ENCODE measurements at regions not wholly inside any gene's neighbourhood (a gene's known extent, or its start where the extent isn't known, plus 50 kb on each side); places are given as distances from the start of the nearest gene placed in this dataset.
"Not testable (repeated sequence)": the region's sequence is repeated elsewhere in the genome, so short reads cannot be mapped to it uniquely, and the experiment has no call there.

GRCh38 chr3:161602475-161602874 lies 105.9 kb downstream of the OTOL1 start:
- DNase-seq, result peak; percentile 8

- no peak for DNase-seq
Measured at GRCh38 chr3:161602918-161603317, 106.3 kb downstream of the OTOL1 start.

GRCh38 chr3:161607056-161607455 lies 110.4 kb downstream of the OTOL1 start:
- DNase-seq, result no peak

- no peak for DNase-seq
Measured at GRCh38 chr3:161619351-161619750, 122.7 kb downstream of the OTOL1 start.

DNA sequence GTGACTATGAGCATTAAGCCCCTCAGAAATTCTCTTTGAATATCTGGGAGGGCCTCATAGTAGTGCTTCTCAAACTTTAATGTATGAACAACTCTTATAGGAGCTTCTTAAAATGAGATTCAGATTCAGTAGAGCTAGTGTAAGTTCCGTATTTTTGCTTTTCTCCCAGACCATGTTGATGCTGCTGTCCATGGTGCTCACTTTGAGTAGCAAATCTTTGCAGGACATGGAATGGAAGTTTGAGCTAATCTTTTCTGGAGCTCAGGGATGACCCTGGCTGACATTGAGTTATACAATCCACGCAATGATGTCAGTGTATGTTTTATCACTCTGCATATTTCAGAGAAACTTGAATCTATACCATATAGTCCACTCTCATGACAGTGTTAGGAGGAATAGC lies 134.2 kb downstream of the OTOL1 start:
- peak; percentile 35 for DNase-seq

GRCh38 chr3:161631536-161631935 lies 134.9 kb downstream of the OTOL1 start:
- DNase-seq, result no peak

GRCh38 chr3:161637559-161637958 lies 141.0 kb downstream of the OTOL1 start:
- no peak for DNase-seq

DNA sequence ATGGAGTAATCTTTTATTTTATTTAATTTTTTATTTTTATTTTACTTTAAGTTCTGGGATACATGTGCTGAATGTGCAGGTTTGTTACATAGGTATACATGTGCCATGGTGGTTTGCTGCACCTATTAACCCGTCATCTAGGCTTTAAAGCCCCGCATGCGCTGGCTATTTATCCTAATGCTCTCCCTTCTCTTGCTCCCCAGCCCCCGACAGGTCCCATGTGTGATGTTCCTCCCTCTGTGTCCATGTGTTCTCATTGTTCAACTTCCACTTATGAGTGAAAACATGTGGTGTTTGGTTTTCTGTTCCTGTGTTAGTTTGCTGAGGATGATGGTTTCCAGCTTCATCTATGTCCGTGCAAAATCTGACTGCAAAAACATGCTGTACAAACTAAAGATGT lies 142.5 kb downstream of the OTOL1 start:
- not testable (repeated sequence) for DNase-seq

DNA sequence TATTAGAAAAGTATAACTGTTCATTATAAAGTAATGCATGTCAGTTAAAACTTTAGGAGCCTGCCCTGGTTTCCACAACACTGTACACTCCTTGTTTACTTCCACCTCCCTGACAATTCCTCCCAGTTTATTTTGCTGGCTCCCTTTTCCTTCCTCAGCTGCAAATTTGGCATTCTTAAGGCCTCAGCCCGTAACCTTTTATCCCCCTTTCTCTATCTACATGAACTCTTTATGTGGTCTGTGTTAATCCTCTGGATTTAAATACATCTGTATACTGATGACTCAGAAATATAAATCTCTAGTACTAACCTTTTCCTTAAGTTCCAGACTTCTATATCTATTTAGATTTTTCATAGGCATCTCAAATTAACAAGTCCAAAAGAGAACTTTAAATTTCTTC lies 143.6 kb downstream of the OTOL1 start:
- DNase-seq, result no peak

DNA sequence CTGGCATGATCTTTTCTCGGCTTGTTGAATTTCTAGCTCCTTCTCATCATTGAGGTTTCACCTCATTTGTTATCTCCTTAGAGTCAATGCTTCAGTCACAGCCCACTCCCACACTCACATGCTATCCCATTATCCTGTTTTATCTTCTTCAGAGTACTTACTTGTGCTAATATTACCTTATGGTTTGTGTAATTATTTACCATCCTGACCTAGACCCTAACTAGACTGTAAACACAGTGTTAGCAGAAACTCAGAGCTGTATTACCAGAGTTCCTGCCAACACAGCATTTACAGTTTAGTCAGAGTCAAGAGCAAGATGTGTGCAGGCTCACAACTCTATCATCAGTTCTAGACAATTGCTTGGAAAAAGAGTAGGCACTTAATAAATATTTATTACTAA lies 144.7 kb downstream of the OTOL1 start:
- no peak for DNase-seq

DNA sequence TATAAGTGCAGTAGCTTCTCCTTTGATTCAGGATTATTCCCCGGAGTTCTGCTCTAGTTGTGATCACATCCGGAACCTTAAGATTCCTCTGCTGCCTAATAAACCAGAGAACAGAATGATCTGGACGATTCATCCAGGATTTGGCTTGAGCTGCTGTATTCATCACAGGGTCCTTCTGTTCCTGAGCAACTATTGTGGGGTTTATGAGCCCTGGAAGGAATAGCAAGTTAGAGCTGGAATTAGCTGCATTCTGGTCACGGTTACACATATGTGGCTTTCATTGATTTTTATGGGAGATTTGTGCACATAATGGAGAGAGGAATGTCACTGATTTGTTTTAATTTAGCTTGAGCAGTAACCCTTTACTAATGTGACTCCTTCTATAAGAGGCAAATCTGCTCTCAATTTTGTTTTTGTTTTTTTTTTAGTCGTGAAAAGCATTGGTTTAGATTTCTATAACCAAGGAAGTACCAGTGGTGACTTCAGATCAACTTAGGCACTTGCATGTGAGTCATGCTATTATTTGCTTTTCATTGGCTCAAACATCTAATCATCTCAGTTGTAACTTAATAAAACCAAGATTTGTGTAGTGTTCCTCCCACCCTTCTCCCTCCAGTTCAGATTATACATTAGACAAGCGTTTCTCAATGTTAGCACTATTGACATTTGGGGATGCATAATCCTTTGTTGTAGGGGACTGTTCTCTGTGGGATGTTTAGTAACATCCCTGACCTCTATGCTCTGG lies 148.5 kb downstream of the OTOL1 start:
- peak; percentile 44 for DNase-seq

- peak; percentile 8 for DNase-seq
Measured at GRCh38 chr3:161647936-161648470, 151.4 kb downstream of the OTOL1 start.

GRCh38 chr3:161649900-161650484 lies 153.4 kb downstream of the OTOL1 start:
- no peak for DNase-seq

DNA sequence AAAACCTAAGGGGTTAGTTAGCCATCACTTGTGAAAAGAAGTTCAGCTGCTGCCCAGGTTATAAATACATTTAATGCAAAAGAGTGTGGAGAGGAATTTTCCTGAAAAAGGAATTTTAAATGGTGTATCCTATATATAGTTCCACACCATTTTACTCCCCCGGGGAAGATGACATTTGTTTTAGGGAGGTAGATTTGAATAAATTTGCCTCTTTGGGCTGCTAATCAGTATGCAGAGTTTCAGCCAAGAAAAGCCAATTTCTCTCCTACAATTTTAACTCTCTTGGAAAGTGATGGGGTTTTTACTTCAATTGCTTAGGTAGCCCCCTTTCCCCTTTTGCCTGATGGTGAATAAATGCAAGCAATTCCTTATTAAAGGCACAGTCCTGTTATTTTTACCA lies 161.2 kb downstream of the OTOL1 start:
- DNase-seq, result no peak

DNA sequence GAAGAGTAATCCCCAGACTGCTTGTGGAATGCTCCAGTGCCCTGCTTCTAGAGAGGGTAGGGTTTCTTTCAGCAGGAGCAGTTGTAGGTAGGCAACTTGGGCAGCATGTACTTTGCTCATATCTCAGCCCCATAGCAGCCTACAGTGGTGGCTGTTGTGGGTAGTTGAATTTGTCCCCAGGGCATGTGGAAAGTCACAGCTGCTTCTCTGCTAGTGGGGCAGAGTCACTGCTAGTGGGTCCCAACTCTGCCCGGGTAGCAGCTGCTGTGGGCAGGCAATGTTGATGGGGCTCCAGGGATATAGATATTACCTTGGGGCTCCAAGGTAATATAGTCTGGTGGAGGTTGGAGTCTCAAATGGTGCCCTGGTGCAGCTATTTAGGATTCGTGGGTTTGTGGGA lies 174.5 kb downstream of the OTOL1 start:
- DNase-seq, result no peak

GRCh38 chr3:161672478-161672877 lies 175.9 kb downstream of the OTOL1 start:
- DNase-seq, result no peak

GRCh38 chr3:161673866-161674265 lies 177.3 kb downstream of the OTOL1 start:
- DNase-seq, result no peak

DNA sequence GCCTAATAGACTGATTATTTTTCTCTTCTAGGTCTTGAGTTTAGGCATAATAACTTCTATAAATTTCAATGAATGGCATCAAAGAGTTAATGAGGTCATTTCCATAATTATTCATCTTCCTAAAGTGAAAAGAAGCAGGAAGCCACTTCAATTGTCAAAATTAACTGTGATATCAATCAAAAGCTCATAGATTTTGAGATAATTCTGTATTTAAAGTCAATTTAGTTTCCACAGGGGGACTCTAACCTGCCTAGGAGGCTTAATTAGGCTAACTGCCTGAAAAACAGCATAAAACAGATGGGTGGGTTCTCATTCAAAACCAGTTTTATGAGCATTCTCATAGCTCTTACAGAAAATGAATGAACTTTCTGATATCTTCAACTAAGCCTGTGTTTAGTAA lies 177.8 kb downstream of the OTOL1 start:
- DNase-seq, result no peak

GRCh38 chr3:161681831-161682230 lies 185.2 kb downstream of the OTOL1 start:
- not testable (repeated sequence) for DNase-seq

DNA sequence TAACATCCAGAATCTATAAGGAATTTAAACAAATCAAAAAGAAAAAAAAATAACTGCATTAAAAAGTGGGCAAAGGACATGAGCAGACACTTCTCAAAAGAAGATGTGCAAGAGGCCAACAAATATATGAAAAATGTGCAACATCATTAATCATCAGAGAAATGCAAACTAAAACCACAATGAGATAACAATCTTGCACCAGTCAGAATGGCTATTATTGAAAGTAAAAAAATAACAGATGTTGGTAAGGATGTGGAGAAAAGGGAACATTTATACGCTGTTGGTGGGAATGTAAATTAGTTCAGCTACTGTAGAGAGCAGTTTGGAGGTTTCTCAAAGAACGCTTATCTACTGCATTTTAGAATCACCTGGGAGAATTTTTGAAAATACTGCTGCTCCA lies 186.1 kb downstream of the OTOL1 start:
- no peak for DNase-seq

DNA sequence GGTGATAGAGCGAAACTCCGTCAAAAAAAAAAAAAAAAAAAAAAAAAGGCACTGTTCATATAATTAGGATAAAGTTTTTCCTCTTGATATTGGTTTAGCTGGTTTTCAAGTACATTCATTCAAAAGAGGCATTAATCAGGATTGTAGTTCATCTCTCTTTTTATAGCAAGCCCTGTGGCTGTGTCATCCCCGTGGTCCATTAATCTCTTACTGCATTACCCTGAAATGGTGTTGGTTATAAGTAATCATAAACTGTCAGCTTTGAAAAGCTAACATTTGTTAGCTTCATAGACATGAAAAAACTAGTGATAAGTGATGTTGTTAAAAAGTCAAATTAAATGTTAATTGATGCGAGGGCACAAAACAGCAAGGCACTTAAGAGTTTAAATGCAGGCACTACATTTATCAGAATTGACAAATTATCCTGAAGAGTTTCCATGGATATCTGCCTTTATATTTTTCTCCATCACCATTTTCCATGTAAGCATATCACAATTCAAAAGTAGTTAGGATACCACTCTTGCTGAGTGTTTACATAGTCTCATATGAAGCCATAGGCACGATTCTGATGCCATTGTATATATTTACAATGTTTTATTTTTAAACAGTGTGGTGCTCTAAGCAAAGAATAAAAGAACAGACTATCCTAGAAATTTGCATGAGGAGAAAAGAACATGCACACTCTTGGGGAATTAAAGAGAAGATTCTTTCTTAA lies 193.1 kb downstream of the OTOL1 start:
- DNase-seq, result no peak

- DNase-seq, result no peak
Measured at GRCh38 chr3:161690299-161690620, 193.7 kb downstream of the OTOL1 start.

DNA sequence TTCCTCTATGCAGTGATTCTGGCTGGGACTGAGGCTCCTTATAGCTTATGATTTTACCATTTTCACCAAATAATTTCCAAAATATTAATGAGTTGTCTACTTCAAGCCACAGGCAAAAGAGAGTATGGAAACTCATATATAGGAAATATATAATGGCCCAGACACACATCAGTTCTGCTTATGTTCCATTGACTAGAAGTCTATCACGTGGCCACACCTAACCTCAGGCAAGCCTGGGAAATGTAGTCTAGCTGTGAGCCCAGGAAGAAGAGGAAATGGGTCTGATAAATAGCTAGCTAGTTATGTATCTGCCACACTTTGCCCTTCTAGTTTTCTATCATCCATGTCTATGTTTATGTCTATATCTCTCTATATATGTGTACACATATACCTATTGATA lies 195.1 kb downstream of the OTOL1 start:
- DNase-seq, result no peak
